ENCODE measurements at regions not wholly inside any gene's neighbourhood (a gene's known extent, or its start where the extent isn't known, plus 50 kb on each side); places are given as distances from the start of the nearest gene placed in this dataset.

DNA sequence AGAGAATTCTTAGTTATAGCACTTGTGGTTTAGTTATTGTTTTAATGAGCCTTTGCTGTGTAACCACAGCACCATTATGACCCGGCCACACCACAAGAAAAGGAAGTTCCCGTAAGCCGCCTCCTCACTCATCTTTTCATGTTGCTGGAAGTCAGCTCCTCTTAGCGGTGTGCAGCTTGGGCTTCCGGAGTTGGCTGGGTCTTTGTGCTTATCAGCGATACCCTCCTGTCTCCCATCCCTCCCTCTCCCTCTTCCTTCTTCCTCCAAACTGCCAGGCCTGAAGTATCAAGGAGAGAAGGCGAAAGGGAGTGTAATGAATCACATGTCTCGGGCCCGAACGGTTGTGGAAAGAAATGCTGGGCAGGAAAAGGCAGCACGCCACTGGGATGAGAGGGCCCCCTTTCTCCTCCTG lies 353.5 kb downstream of the MCTP2 start:
- dilution Hi-C loops (cut with MboI; ENCODE audit: extremely low pct_ligation_motif_present, low sequenced_read_pairs) = no loop called here
- H4K20me1 ChIP-seq (ENCODE audit: control insufficient read depth, extremely low read depth, insufficient read depth, low read length) = no peaks in the 10 kb centered on the region
- H3K27ac ChIP-seq (ENCODE audit: control insufficient read depth, insufficient read depth, low read length) = no peak overlapping the region
- no peaks in the 10 kb centered on the region for H3K4me1 ChIP-seq (ENCODE audit: control insufficient read depth, extremely low read depth, insufficient read depth, low read length)
- H3K4me2 ChIP-seq (ENCODE audit: control insufficient read depth, extremely low read depth, insufficient read depth, low read depth, low read length) = no peak overlapping the region
- H3K36me3 ChIP-seq (ENCODE audit: control insufficient read depth in 2 of 2, extremely low read depth in 1 of 2, insufficient read depth in 2 of 2, low read length in 2 of 2) = no peaks in the 10 kb centered on the region
- FAIRE-seq (no peak), DNase-seq (ENCODE audit: low read depth, low spot score) (no peak)
- H2AFZ ChIP-seq (ENCODE audit: control insufficient read depth, low read length) = no peak overlapping the region
- no peak overlapping the region for H3K4me3 ChIP-seq (ENCODE audit: control insufficient read depth in 2 of 3, extremely low read depth in 1 of 3, insufficient read depth in 2 of 3, low read depth in 1 of 3, low read length in 3 of 3)
- H3K79me2 ChIP-seq (ENCODE audit: control insufficient read depth, insufficient read depth, low read length) = no peaks in the 10 kb centered on the region
- TF ChIP-seq, protein P1, sequence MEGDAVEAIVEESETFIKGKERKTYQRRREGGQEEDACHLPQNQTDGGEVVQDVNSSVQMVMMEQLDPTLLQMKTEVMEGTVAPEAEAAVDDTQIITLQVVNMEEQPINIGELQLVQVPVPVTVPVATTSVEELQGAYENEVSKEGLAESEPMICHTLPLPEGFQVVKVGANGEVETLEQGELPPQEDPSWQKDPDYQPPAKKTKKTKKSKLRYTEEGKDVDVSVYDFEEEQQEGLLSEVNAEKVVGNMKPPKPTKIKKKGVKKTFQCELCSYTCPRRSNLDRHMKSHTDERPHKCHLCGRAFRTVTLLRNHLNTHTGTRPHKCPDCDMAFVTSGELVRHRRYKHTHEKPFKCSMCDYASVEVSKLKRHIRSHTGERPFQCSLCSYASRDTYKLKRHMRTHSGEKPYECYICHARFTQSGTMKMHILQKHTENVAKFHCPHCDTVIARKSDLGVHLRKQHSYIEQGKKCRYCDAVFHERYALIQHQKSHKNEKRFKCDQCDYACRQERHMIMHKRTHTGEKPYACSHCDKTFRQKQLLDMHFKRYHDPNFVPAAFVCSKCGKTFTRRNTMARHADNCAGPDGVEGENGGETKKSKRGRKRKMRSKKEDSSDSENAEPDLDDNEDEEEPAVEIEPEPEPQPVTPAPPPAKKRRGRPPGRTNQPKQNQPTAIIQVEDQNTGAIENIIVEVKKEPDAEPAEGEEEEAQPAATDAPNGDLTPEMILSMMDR (optimal IDR thresholded peaks at IDR 0.05 in 1 of 3, IDR thresholded peaks at IDR 0.05 in 1 of 3, conservative IDR thresholded peaks at IDR 0.05 in 1 of 3; ENCODE audit: extremely low read depth in 1 of 3, insufficient read depth in 2 of 3, low read length in 3 of 3) = no peak
- no peak for TF ChIP-seq EZH2 (IDR thresholded peaks at IDR 0.05; ENCODE audit: low read length)
- no peaks in the 10 kb centered on the region for H3K9me3 ChIP-seq (ENCODE audit: control insufficient read depth, low read depth, low read length)
- H3K9me1 ChIP-seq (ENCODE audit: control insufficient read depth, extremely low read depth, insufficient read depth, low read length) = no peaks in the 10 kb centered on the region
- H3K9ac ChIP-seq (ENCODE audit: control insufficient read depth, extremely low read depth, insufficient read depth, low read length) = no peak overlapping the region
- H3K27me3 ChIP-seq (ENCODE audit: control insufficient read depth, extremely low read depth, insufficient read depth, low read length) = no peaks in the 10 kb centered on the region

DNA sequence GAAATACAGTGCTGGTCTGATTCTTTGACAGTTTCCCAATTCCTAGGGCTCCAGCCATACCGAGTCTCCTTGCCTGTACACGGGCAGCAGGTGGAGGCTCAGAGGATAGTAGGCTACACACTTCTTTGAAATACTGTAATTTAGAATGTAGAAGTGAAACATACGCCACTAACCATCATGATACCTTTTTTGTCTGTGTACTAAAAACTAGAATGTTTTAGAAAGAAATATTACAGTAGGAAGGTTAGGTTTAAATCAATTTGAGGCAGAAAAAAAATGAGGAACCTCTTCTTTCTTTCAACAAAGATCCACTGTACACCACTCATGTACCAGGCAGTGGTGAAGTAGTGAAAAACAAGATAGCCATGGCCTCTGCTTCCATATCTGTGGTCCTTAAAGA lies 354.7 kb downstream of the MCTP2 start:
- dilution Hi-C loops (cut with MboI; ENCODE audit: extremely low pct_ligation_motif_present, low sequenced_read_pairs) = no loop called here
- Histone ChIP-seq H3K27ac (ENCODE audit: control insufficient read depth, insufficient read depth, low read length) (no peak overlapping the region), H3K4me2 (ENCODE audit: control insufficient read depth, extremely low read depth, insufficient read depth, low read depth, low read length) (no peak overlapping the region), H3K9ac (ENCODE audit: control insufficient read depth, extremely low read depth, insufficient read depth, low read length) (no peak overlapping the region), H3K9me3 (ENCODE audit: control insufficient read depth, low read depth, low read length) (no peaks in the 10 kb centered on the region), H3K4me1 (ENCODE audit: control insufficient read depth, extremely low read depth, insufficient read depth, low read length) (no peaks in the 10 kb centered on the region), H4K20me1 (ENCODE audit: control insufficient read depth, extremely low read depth, insufficient read depth, low read length) (no peaks in the 10 kb centered on the region), H3K27me3 (ENCODE audit: control insufficient read depth, extremely low read depth, insufficient read depth, low read length) (no peaks in the 10 kb centered on the region), H3K36me3 (ENCODE audit: control insufficient read depth in 2 of 2, extremely low read depth in 1 of 2, insufficient read depth in 2 of 2, low read length in 2 of 2) (no peaks in the 10 kb centered on the region), H3K9me1 (ENCODE audit: control insufficient read depth, extremely low read depth, insufficient read depth, low read length) (no peaks in the 10 kb centered on the region), H2AFZ (ENCODE audit: control insufficient read depth, low read length) (no peak overlapping the region), H3K4me3 (ENCODE audit: control insufficient read depth in 2 of 3, extremely low read depth in 1 of 3, insufficient read depth in 2 of 3, low read depth in 1 of 3, low read length in 3 of 3) (no peak overlapping the region), H3K79me2 (ENCODE audit: control insufficient read depth, insufficient read depth, low read length) (no peaks in the 10 kb centered on the region)
- DNase-seq (ENCODE audit: low read depth, low spot score) (no peak), FAIRE-seq (no peak)
- no peak for TF ChIP-seq EZH2 (IDR thresholded peaks at IDR 0.05; ENCODE audit: low read length)
- TF ChIP-seq, protein P1 (optimal IDR thresholded peaks at IDR 0.05 in 1 of 3, IDR thresholded peaks at IDR 0.05 in 1 of 3, conservative IDR thresholded peaks at IDR 0.05 in 1 of 3; ENCODE audit: extremely low read depth in 1 of 3, insufficient read depth in 2 of 3, low read length in 3 of 3) = no peak

All from keratinocyte (primary cell).